Naive thymus-derived CD4-positive, alpha-beta T cell (primary cell): ENCODE measurements at regions not wholly inside any gene's neighbourhood (a gene's known extent, or its start where the extent isn't known, plus 50 kb on each side); places are given as distances from the start of the nearest gene placed in this dataset.

Experiments used
- ATAC-seq: fragments of 150-1000 bp; cut with Tn5 transposase; 2 replicates; pipeline ENCODE4 v1.10.0; 2021; ENCODE audit warnings: mild to moderate bottlenecking, moderate library complexity
- CTCF ChIA-PET: fragments of 350-600 bp; sonication (Branson Sonifier 250); formaldehyde crosslinking; loops from one replicate; lab custom pipeline; 2021; ENCODE audit warnings: antibody characterized with exemption; lab: Charles Lee
- POLR2A ChIA-PET: fragments of 350-600 bp; sonication (Branson Sonifier 250); formaldehyde crosslinking; loops from one replicate; lab custom pipeline; 2021; ENCODE audit warnings: antibody characterized with exemption, inconsistent platforms; lab: Charles Lee
- DNase-seq, 9 donors: peaks; one replicate each; pipeline versions ENCODE4 v3.0.0 to v3.0.0-alpha.2; 2020 to 2022; ENCODE audit warnings: mixed read lengths in 1 of 9
- H3K27ac ChIP-seq: one replicate; pipeline ENCODE4 v1.7.0; 2013; ENCODE audit warnings: mild to moderate bottlenecking, low read depth, low read length, moderate library complexity
- H3K27me3 ChIP-seq, 2 donors: one replicate each; pipeline ENCODE4 v1.7.0; 2013; ENCODE audit warnings: low read length in 2 of 2, mild to moderate bottlenecking in 2 of 2, moderate library complexity in 2 of 2; ENCODE audit not compliant: control insufficient read depth in 2 of 2, insufficient read depth in 2 of 2
- H3K36me3 ChIP-seq, 3 experiments: 1 replicate in 2 of 3; 2 replicates in 1 of 3; pipeline ENCODE4 v1.7.0; 2013; ENCODE audit warnings: low read length in 3 of 3, mild to moderate bottlenecking in 3 of 3, moderate library complexity in 1 of 3; ENCODE audit not compliant: insufficient read depth in 3 of 3, control insufficient read depth in 2 of 3
- H3K4me1 ChIP-seq, 2 donors: one replicate each; pipeline ENCODE4 v1.7.0; 2013; ENCODE audit warnings: low read length in 2 of 2, mild to moderate bottlenecking in 2 of 2, moderate library complexity in 1 of 2; ENCODE audit not compliant: control insufficient read depth in 2 of 2, insufficient read depth in 2 of 2
- H3K4me3 ChIP-seq: 2 replicates; pipeline ENCODE4 v1.7.0; 2013; ENCODE audit warnings: mild to moderate bottlenecking, low read length
- H3K9me3 ChIP-seq, 3 experiments: 1 replicate in 2 of 3; 2 replicates in 1 of 3; pipeline ENCODE4 v1.7.0; 2013; ENCODE audit warnings: low read length in 3 of 3; ENCODE audit not compliant: control insufficient read depth in 2 of 3
- H3K27ac Mint-ChIP-seq, 9 donors: one replicate each; pipeline ENCODE4 v1.8.0; 2020 to 2022; ENCODE audit warnings: mixed read lengths in 9 of 9, mild to moderate bottlenecking in 8 of 9, moderate library complexity in 5 of 9, inconsistent platforms in 2 of 9
- H3K27me3 Mint-ChIP-seq, 5 donors: one replicate each; pipeline ENCODE4 v1.8.0; 2021 to 2022; ENCODE audit warnings: mixed read lengths in 5 of 5, mild to moderate bottlenecking in 1 of 5
- H3K36me3 Mint-ChIP-seq, 5 donors: one replicate each; pipeline ENCODE4 v1.8.0; 2020 to 2022; ENCODE audit warnings: mixed read lengths in 5 of 5, mild to moderate bottlenecking in 3 of 5, inconsistent platforms in 1 of 5
- H3K4me1 Mint-ChIP-seq, 7 donors: one replicate each; pipeline ENCODE4 v1.8.0; 2020 to 2022; ENCODE audit warnings: mixed read lengths in 7 of 7, mild to moderate bottlenecking in 3 of 7, inconsistent platforms in 1 of 7
- H3K4me3 Mint-ChIP-seq, 10 donors: one replicate each; pipeline ENCODE4 v1.8.0; 2020 to 2022; ENCODE audit warnings: mild to moderate bottlenecking in 10 of 10, mixed read lengths in 10 of 10, moderate library complexity in 6 of 10, inconsistent platforms in 2 of 10
- H3K9me3 Mint-ChIP-seq, 11 donors: one replicate each; pipeline ENCODE4 v1.8.0; 2020 to 2022; ENCODE audit warnings: mixed read lengths in 11 of 11, mild to moderate bottlenecking in 4 of 11, inconsistent platforms in 1 of 11, moderate library complexity in 1 of 11
- intact Hi-C, 2 donors: fragments of 100-400 bp; cut with micrococcal nuclease; formaldehyde crosslinking; loops; one replicate each; pipeline ENCODE4 v1.15.1; 2023

GRCh38 chr10:35739998-35740397 is 97.9 kb upstream of the FZD8 start:
- ATAC-seq (no peak), DNase-seq (no peak)
- Histone ChIP-seq H3K9me3 (no peaks in the 10 kb centered on the region), H3K27me3 (no peaks in the 10 kb centered on the region), H3K27ac (no peak overlapping the region), H3K4me1 (no peaks in the 10 kb centered on the region), H3K36me3 (no peaks in the 10 kb centered on the region), H3K4me3 (no peak overlapping the region)
- peaks cover 0 to 12% (median 4%) of the 10 kb centered on the region in 5 donors for H3K27me3 Mint-ChIP-seq
- peaks cover 0 to 8% (median 0%) of the 10 kb centered on the region in 5 donors for H3K36me3 Mint-ChIP-seq
- POLR2A ChIA-PET: no interaction called here
- no peaks in the 10 kb centered on the region for H3K4me1 Mint-ChIP-seq
- intact Hi-C loops: no loop called here
- no peak overlapping the region for H3K27ac Mint-ChIP-seq
- H3K9me3 Mint-ChIP-seq: peaks cover 0 to 25% (median 5%) of the 10 kb centered on the region in 11 donors
- no peak overlapping the region for H3K4me3 Mint-ChIP-seq
- CTCF ChIA-PET: no interaction called here

DNA sequence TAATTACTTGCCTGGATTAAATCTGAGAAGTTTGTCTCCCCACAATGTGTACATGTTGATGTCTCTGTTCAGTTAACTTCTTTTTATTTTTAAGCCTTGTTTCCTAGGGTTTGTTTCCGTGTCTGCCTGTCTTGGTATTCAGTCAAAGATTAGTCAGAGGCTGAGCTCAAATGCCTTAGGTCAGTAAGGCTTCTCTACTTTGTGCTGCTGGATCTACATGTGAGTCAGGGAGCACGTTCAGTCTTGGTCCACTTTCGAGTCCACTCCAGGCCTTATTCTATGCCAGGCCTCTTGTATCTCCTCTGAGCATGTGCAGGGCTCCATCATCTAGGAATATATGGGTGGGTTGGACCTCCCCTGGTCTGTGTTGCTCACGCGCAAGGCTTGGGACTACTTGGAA is 93.3 kb upstream of the FZD8 start:
- intact Hi-C loops: no loop called here
- peaks cover 0 to 32% (median 9%) of the 10 kb centered on the region in 11 donors for H3K9me3 Mint-ChIP-seq
- POLR2A ChIA-PET: no interaction called here
- no peaks in the 10 kb centered on the region for H3K4me1 Mint-ChIP-seq
- no peaks in the 10 kb centered on the region for H3K36me3 ChIP-seq
- no peaks in the 10 kb centered on the region for H3K4me1 ChIP-seq
- H3K27me3 ChIP-seq: no peaks in the 10 kb centered on the region
- H3K27ac Mint-ChIP-seq: no peak overlapping the region
- peaks cover 0 to 8% (median 0%) of the 10 kb centered on the region in 5 donors for H3K36me3 Mint-ChIP-seq
- ATAC-seq (no peak), DNase-seq (no peak)
- H3K4me3 Mint-ChIP-seq: no peak overlapping the region
- no peak overlapping the region for H3K27ac ChIP-seq
- peaks cover 0 to 7% (median 4%) of the 10 kb centered on the region in 5 donors for H3K27me3 Mint-ChIP-seq
- no peak overlapping the region for H3K4me3 ChIP-seq
- CTCF ChIA-PET: no interaction called here
- no peaks in the 10 kb centered on the region for H3K9me3 ChIP-seq

GRCh38 chr10:35731828-35732227 is 89.7 kb upstream of the FZD8 start:
- H3K27me3 ChIP-seq: no peaks in the 10 kb centered on the region
- no peaks in the 10 kb centered on the region for H3K36me3 ChIP-seq
- intact Hi-C loops: no loop called here
- H3K9me3 Mint-ChIP-seq: peaks cover 0 to 18% (median 9%) of the 10 kb centered on the region in 11 donors
- no peak overlapping the region for H3K4me3 Mint-ChIP-seq
- H3K27me3 Mint-ChIP-seq: peaks cover 0 to 4% (median 3%) of the 10 kb centered on the region in 5 donors
- no peak overlapping the region for H3K27ac ChIP-seq
- H3K4me1 Mint-ChIP-seq: no peaks in the 10 kb centered on the region
- H3K4me3 ChIP-seq: no peak overlapping the region
- DNase-seq (no peak), ATAC-seq (no peak)
- ChIA-PET POLR2A (no interaction called here), CTCF (no interaction called here)
- peaks cover 0 to 3% (median 0%) of the 10 kb centered on the region in 5 donors for H3K36me3 Mint-ChIP-seq
- no peaks in the 10 kb centered on the region for H3K4me1 ChIP-seq
- H3K9me3 ChIP-seq: no peaks in the 10 kb centered on the region
- no peak overlapping the region for H3K27ac Mint-ChIP-seq

DNA sequence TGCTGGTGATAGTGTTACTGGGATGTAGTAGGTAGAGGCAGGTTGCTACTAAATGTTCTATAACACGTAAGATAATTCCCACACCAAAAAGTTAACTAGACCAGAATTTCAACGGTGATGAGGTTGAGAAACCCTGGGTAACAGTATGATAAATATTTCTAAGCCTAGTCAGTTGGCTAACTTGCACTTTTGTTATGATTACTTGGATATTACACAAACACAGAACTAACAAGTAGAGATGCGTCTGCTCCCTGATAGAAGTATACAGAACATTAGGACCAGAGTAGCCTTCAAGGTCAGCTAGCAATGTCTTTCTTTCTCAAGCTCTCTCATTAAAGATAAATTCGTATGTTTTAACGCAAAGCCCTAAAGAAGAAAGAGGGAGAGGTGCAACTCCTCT is 86.2 kb upstream of the FZD8 start:
- DNase-seq (no peak), ATAC-seq (no peak)
- Mint-ChIP-seq H3K4me3 (no peak overlapping the region), H3K36me3 (no peaks in the 10 kb centered on the region), H3K4me1 (no peaks in the 10 kb centered on the region), H3K27ac (no peak overlapping the region), H3K9me3 (peaks cover 0 to 8% (median 0%) of the 10 kb centered on the region in 11 donors), H3K27me3 (peaks cover 0 to 14% (median 3%) of the 10 kb centered on the region in 5 donors)
- no peaks in the 10 kb centered on the region for H3K36me3 ChIP-seq
- intact Hi-C loops: no loop called here
- no peaks in the 10 kb centered on the region for H3K9me3 ChIP-seq
- no peaks in the 10 kb centered on the region for H3K4me1 ChIP-seq
- ChIA-PET POLR2A (no interaction called here), CTCF (no interaction called here)
- no peak overlapping the region for H3K27ac ChIP-seq
- H3K4me3 ChIP-seq: no peak overlapping the region
- H3K27me3 ChIP-seq: no peaks in the 10 kb centered on the region

- no peaks in the 10 kb centered on the region for H3K27me3 ChIP-seq
- H3K36me3 ChIP-seq: no peaks in the 10 kb centered on the region
- ATAC-seq: no peak
- ChIA-PET POLR2A (no interaction called here), CTCF (no interaction called here)
- no peaks in the 10 kb centered on the region for H3K9me3 ChIP-seq
- no peaks in the 10 kb centered on the region for H3K4me1 ChIP-seq
- DNase-seq: no peak
- no peak overlapping the region for H3K4me3 ChIP-seq
- H3K27ac ChIP-seq: no peak overlapping the region
- H3K4me3 Mint-ChIP-seq: no peak overlapping the region
- no peak overlapping the region for H3K27ac Mint-ChIP-seq
- no peaks in the 10 kb centered on the region for H3K36me3 Mint-ChIP-seq
- peaks cover 0 to 20% (median 3%) of the 10 kb centered on the region in 5 donors for H3K27me3 Mint-ChIP-seq
- no peaks in the 10 kb centered on the region for H3K4me1 Mint-ChIP-seq
- peaks cover 0 to 8% (median 0%) of the 10 kb centered on the region in 11 donors for H3K9me3 Mint-ChIP-seq
- intact Hi-C loops: no loop called here
These were observed 84.8 kb upstream of the FZD8 start for GRCh38 chr10:35726846-35727245.

DNA sequence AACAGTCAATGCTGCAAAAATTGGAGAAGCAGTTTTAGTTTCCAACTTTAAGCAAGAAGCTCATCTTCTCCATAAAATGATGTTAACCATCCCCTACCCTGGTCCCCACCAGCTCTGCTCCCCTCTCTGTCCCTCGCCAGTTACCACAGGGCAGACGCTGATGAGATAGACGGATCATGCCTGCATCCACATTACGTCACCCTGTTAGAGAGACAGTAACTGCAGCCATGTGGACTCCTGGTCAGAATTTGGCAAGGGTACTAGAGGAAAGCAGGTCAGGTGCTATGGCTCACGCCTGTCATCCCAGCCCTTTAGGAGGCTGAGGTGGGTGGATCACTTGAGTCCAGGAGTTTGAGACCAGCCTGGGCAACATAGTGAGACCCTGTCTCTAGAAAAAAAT is 81.9 kb upstream of the FZD8 start:
- Mint-ChIP-seq H3K36me3 (no peaks in the 10 kb centered on the region), H3K4me1 (no peaks in the 10 kb centered on the region), H3K27ac (no peak overlapping the region), H3K27me3 (peaks cover 0 to 25% (median 6%) of the 10 kb centered on the region in 5 donors), H3K9me3 (peaks cover 0 to 3% (median 0%) of the 10 kb centered on the region in 11 donors), H3K4me3 (no peak overlapping the region)
- Histone ChIP-seq H3K4me3 (no peak overlapping the region), H3K27ac (no peak overlapping the region), H3K4me1 (no peaks in the 10 kb centered on the region), H3K9me3 (no peaks in the 10 kb centered on the region), H3K36me3 (no peaks in the 10 kb centered on the region), H3K27me3 (no peaks in the 10 kb centered on the region)
- CTCF ChIA-PET: no interaction called here
- intact Hi-C loops: no loop called here
- ATAC-seq (no peak), DNase-seq (no peak)
- POLR2A ChIA-PET: no interaction called here

DNA sequence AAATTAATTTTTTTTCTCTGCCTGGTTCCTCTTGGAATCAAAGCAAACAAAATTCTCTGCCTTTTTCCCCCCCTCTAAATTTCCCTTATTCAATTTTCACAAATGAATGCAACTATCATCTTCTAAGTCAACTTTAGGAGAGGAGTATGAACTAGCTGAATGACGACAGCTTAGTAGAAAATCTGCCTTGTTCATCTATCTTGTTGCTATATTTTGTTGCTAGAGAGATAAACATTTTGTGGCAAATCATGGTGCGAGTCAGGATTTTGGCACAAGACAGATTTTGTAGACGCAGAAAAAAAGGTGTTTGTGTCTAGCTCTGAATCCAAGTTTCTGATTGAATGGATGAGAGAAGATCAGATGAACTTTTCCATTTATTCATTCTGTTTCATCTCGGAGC is 81.0 kb upstream of the FZD8 start:
- no peaks in the 10 kb centered on the region for H3K36me3 ChIP-seq
- H3K9me3 ChIP-seq: no peaks in the 10 kb centered on the region
- Mint-ChIP-seq H3K36me3 (no peaks in the 10 kb centered on the region), H3K9me3 (peaks cover 0 to 3% (median 0%) of the 10 kb centered on the region in 11 donors), H3K27me3 (peaks cover 0 to 25% (median 6%) of the 10 kb centered on the region in 5 donors), H3K4me1 (no peaks in the 10 kb centered on the region), H3K27ac (no peak overlapping the region), H3K4me3 (no peak overlapping the region)
- POLR2A ChIA-PET: no interaction called here
- DNase-seq (no peak), ATAC-seq (no peak)
- no peaks in the 10 kb centered on the region for H3K4me1 ChIP-seq
- CTCF ChIA-PET: no interaction called here
- intact Hi-C loops: no loop called here
- no peak overlapping the region for H3K27ac ChIP-seq
- H3K4me3 ChIP-seq: no peak overlapping the region
- H3K27me3 ChIP-seq: no peaks in the 10 kb centered on the region
